ENCODE measurements at regions not wholly inside any gene's neighbourhood (a gene's known extent, or its start where the extent isn't known, plus 50 kb on each side); places are given as distances from the start of the nearest gene placed in this dataset.

GRCh38 chr7:124443762-124444161 is 321.8 kb downstream of the GPR37 start:
- DNase-seq (ENCODE audit: extremely low spot score, insufficient read length, low read depth) (no peak), FAIRE-seq (no peak)

- FAIRE-seq = no peak
- DNase-seq (ENCODE audit: extremely low spot score, insufficient read length, low read depth) = no peak
These were observed 325.5 kb downstream of the GPR37 start for GRCh38 chr7:124440081-124440480.

- DNase-seq (ENCODE audit: extremely low spot score, insufficient read length, low read depth) (no peak), FAIRE-seq (no peak)
These were observed 333.5 kb downstream of the GPR37 start for GRCh38 chr7:124432009-124432578.

GRCh38 chr7:124429923-124430322 is 335.7 kb downstream of the GPR37 start:
- DNase-seq (ENCODE audit: extremely low spot score, insufficient read length, low read depth) (no peak), FAIRE-seq (no peak)

GRCh38 chr7:124428781-124429180 is 336.8 kb downstream of the GPR37 start:
- FAIRE-seq = no peak
- DNase-seq (ENCODE audit: extremely low spot score, insufficient read length, low read depth) = no peak

GRCh38 chr7:124426621-124427020 is 339.0 kb downstream of the GPR37 start:
- FAIRE-seq (no peak), DNase-seq (ENCODE audit: extremely low spot score, insufficient read length, low read depth) (no peak)

- no peak for FAIRE-seq
- no peak for DNase-seq (ENCODE audit: extremely low spot score, insufficient read length, low read depth)
These were observed 341.7 kb downstream of the GPR37 start for GRCh38 chr7:124423863-124424262.

- DNase-seq (ENCODE audit: extremely low spot score, insufficient read length, low read depth) (no peak), FAIRE-seq (no peak)
These were observed 343.5 kb downstream of the GPR37 start for GRCh38 chr7:124422081-124422480.

GRCh38 chr7:124420367-124420766 is 345.2 kb downstream of the GPR37 start:
- FAIRE-seq = no peak

GRCh38 chr7:124413029-124413428 is 352.6 kb downstream of the GPR37 start:
- DNase-seq (ENCODE audit: extremely low spot score, insufficient read length, low read depth) (no peak), FAIRE-seq (no peak)

More at GRCh38 chr7:124420367-124420766, 345.2 kb downstream of the GPR37 start:
- DNase-seq (ENCODE audit: extremely low spot score, insufficient read length, low read depth) = no peak

GRCh38 chr7:124412531-124412930 is 353.1 kb downstream of the GPR37 start:
- DNase-seq (ENCODE audit: extremely low spot score, insufficient read length, low read depth) (no peak), FAIRE-seq (no peak)

- FAIRE-seq (no peak), DNase-seq (ENCODE audit: extremely low spot score, insufficient read length, low read depth) (no peak)
These were observed 353.8 kb downstream of the GPR37 start for GRCh38 chr7:124411796-124412195.

GRCh38 chr7:124403587-124403986 is 362.0 kb downstream of the GPR37 start:
- FAIRE-seq (no peak), DNase-seq (ENCODE audit: extremely low spot score, insufficient read length, low read depth) (no peak)

GRCh38 chr7:124403112-124403511 is 362.5 kb downstream of the GPR37 start:
- FAIRE-seq (no peak), DNase-seq (ENCODE audit: extremely low spot score, insufficient read length, low read depth) (no peak)

GRCh38 chr7:124399941-124400340 is 365.7 kb downstream of the GPR37 start:
- no peak for DNase-seq (ENCODE audit: extremely low spot score, insufficient read length, low read depth)
- no peak for FAIRE-seq

- FAIRE-seq (no peak), DNase-seq (ENCODE audit: extremely low spot score, insufficient read length, low read depth) (no peak)
These were observed 366.2 kb upstream of the TMEM229A start for GRCh38 chr7:124398937-124399552.

- FAIRE-seq = no peak
- DNase-seq (ENCODE audit: extremely low spot score, insufficient read length, low read depth) = no peak
These were observed 364.3 kb upstream of the TMEM229A start for GRCh38 chr7:124397134-124397533.

GRCh38 chr7:124390301-124390700 is 357.4 kb upstream of the TMEM229A start:
- no peak for FAIRE-seq
- DNase-seq (ENCODE audit: extremely low spot score, insufficient read length, low read depth) = no peak

GRCh38 chr7:124388751-124389150 is 355.9 kb upstream of the TMEM229A start:
- DNase-seq (ENCODE audit: extremely low spot score, insufficient read length, low read depth) (no peak), FAIRE-seq (no peak)

- FAIRE-seq = no peak
- no peak for DNase-seq (ENCODE audit: extremely low spot score, insufficient read length, low read depth)
These were observed 354.2 kb upstream of the TMEM229A start for GRCh38 chr7:124387056-124387455.

- DNase-seq (ENCODE audit: extremely low spot score, insufficient read length, low read depth) (no peak), FAIRE-seq (no peak)
These were observed 346.4 kb upstream of the TMEM229A start for GRCh38 chr7:124379296-124379695.

- no peak for FAIRE-seq
These were observed 343.2 kb upstream of the TMEM229A start for GRCh38 chr7:124376111-124376510.

More at GRCh38 chr7:124376111-124376510, 343.2 kb upstream of the TMEM229A start:
- DNase-seq (ENCODE audit: extremely low spot score, insufficient read length, low read depth) = no peak

Measured in GM18507 (cell line).